HCT116 (cell line): ENCODE measurements at regions not wholly inside any gene's neighbourhood (a gene's known extent, or its start where the extent isn't known, plus 50 kb on each side); places are given as distances from the start of the nearest gene placed in this dataset.

Source experiments
- ATAC-seq: fragments of 200-7000 bp; cut with Tn5 transposase; 2 replicates; pipeline ENCODE4 v1.9.1; 2020; ENCODE audit warnings: mild to moderate bottlenecking, moderate library complexity
- BruUV-seq: library from RNA; stranded (reverse); fragments of 400-500 nt; replicated peaks from 2 replicates; lab custom pipeline; 2021; lab: Mats Ljungman, UMichigan
- CTCF ChIA-PET: fragments of 300-600 bp; sonication (Branson Sonifier 250); formaldehyde crosslinking; loops from one replicate; lab custom pipeline; 2021; ENCODE audit warnings: antibody characterized with exemption; lab: Charles Lee
- POLR2A ChIA-PET: fragments of 300-600, 350-600 bp; sonication (Branson Sonifier 250); formaldehyde crosslinking; loops from one replicate; lab custom pipeline; 2021; ENCODE audit warnings: antibody characterized with exemption; lab: Charles Lee
- RAD21 ChIA-PET, 2 experiments: fragments of 300-600 bp; sonication (Branson Sonifier 250); formaldehyde crosslinking; loops; one replicate each; lab custom pipeline; 2023; ENCODE audit warnings: low total read pairs in 2 of 2; ENCODE audit not compliant: uncharacterized antibody in 2 of 2, unreplicated experiment in 2 of 2, low non-redundant PET in 1 of 2; lab: Charles Lee
- DNase-seq: peaks from one replicate; pipeline ENCODE4 v3.0.0-alpha.2; 2010; ENCODE audit warnings: low read depth, low spot score
- H2AFZ ChIP-seq: fragments of 200-600 bp; shearing (Covaris generic), sonication (generic); 2 replicates; pipeline ENCODE4 v1.6.1; 2017; ENCODE audit warnings: low read depth, mixed run types, mixed read lengths, antibody characterized with exemption, low read length; ENCODE audit not compliant: poor library complexity, severe bottlenecking
- H3K27ac ChIP-seq: 2 replicates; pipeline ENCODE4 v1.5.1; 2012; ENCODE audit warnings: low read depth, low read length
- H3K27me3 ChIP-seq: fragments of 200-600 bp; sonication (generic); 2 replicates; pipeline ENCODE4 v1.6.1; 2016; ENCODE audit warnings: mixed run types, low read length, mixed read lengths; ENCODE audit not compliant: insufficient read depth
- H3K36me3 ChIP-seq, 2 experiments: fragments of 200-500 bp in 1 of 2; fragments of 200-600 bp in 1 of 2; sonication (Bioruptor generic) in 1 of 2; sonication (generic) in 1 of 2; 2 replicates each; pipeline versions ENCODE4 v1.5.1 to v1.6.1; 2014 to 2016; ENCODE audit warnings: low read length in 2 of 2, inconsistent platforms in 1 of 2, mixed read lengths in 1 of 2, mixed run types in 1 of 2; ENCODE audit not compliant: insufficient read depth in 2 of 2, control insufficient read depth in 1 of 2
- H3K4me1 ChIP-seq, 2 experiments: fragments of 200-600 bp in 1 of 2; sonication (generic) in 1 of 2; 2 replicates each; pipeline versions ENCODE4 v1.5.1 to v1.6.1; 2012 to 2017; ENCODE audit warnings: low read length in 2 of 2, inconsistent platforms in 1 of 2, mild to moderate bottlenecking in 1 of 2, mixed read lengths in 1 of 2, mixed run types in 1 of 2, moderate library complexity in 1 of 2; ENCODE audit not compliant: insufficient read depth in 2 of 2, control insufficient read depth in 1 of 2
- H3K4me2 ChIP-seq: fragments of 200-600 bp; sonication (generic); 2 replicates; pipeline ENCODE4 v1.6.1; 2017; ENCODE audit warnings: mixed run types, low read length, mixed read lengths
- H3K4me3 ChIP-seq, 2 experiments: fragments of 200-600 bp in 1 of 2; sonication (generic) in 1 of 2; replicated peaks in 1 of 2; 2 replicates each; pipeline ENCODE4 v1.5.1; 2011 to 2016; ENCODE audit warnings: low read length in 2 of 2, control low read depth in 1 of 2, low read depth in 1 of 2, mild to moderate bottlenecking in 1 of 2, mixed read lengths in 1 of 2, mixed run types in 1 of 2
- H3K79me2 ChIP-seq: fragments of 200-600 bp; sonication (generic); 2 replicates; pipeline ENCODE4 v1.6.1; 2017; ENCODE audit warnings: mild to moderate bottlenecking, mixed run types, low read length, moderate library complexity, mixed read lengths; ENCODE audit not compliant: insufficient read depth
- H3K9ac ChIP-seq: fragments of 200-600 bp; sonication (generic); 2 replicates; pipeline ENCODE4 v1.6.1; 2016; ENCODE audit warnings: low read length, mixed read lengths
- H3K9me2 ChIP-seq: fragments of 200-600 bp; sonication (generic), shearing (Covaris generic); 2 replicates; pipeline ENCODE4 v1.6.1; 2017; ENCODE audit warnings: mixed run types, mild to moderate bottlenecking, moderate library complexity; ENCODE audit not compliant: insufficient read depth
- H3K9me3 ChIP-seq, 2 experiments: fragments of 200-500 bp in 1 of 2; fragments of 200-600 bp in 1 of 2; sonication (Bioruptor generic) in 1 of 2; sonication (generic) in 1 of 2; 2 replicates each; pipeline ENCODE4 v1.6.1; 2014 to 2017; ENCODE audit warnings: low read length in 2 of 2, mixed read lengths in 2 of 2, inconsistent platforms in 1 of 2, low read depth in 1 of 2, mild to moderate bottlenecking in 1 of 2, mixed run types in 1 of 2, moderate library complexity in 1 of 2; ENCODE audit not compliant: control insufficient read depth in 1 of 2, insufficient read depth in 1 of 2
- H4K20me1 ChIP-seq: fragments of 200-600 bp; sonication (generic), shearing (Covaris generic); 2 replicates; pipeline ENCODE4 v1.6.1; 2017; ENCODE audit warnings: mixed run types, mild to moderate bottlenecking, moderate library complexity; ENCODE audit not compliant: insufficient read depth
- CBX3 ChIP-seq: IDR thresholded peaks from 2 replicates; pipeline ENCODE4 v1.6.1; 2012; ENCODE audit warnings: low read depth
- CEBPB ChIP-seq: IDR thresholded peaks from 2 replicates; pipeline ENCODE4 v1.6.1; 2012; ENCODE audit warnings: low read depth
- CTCF ChIP-seq, 3 experiments: fragments of 200-600 bp in 1 of 3; sonication (generic) in 1 of 3; IDR thresholded peaks in 2 of 3; conservative IDR thresholded peaks in 1 of 3; 2 replicates each; pipeline ENCODE4 v1.5.1; 2012 to 2017; ENCODE audit warnings: low read depth in 2 of 3, low read length in 2 of 3, antibody characterized with exemption in 1 of 3, borderline replicate concordance in 1 of 3, control low read depth in 1 of 3, mild to moderate bottlenecking in 1 of 3, mixed read lengths in 1 of 3, mixed run types in 1 of 3, moderate library complexity in 1 of 3; ENCODE audit not compliant: insufficient read depth in 1 of 3
- EGR1 ChIP-seq: IDR thresholded peaks from 2 replicates; pipeline ENCODE4 v1.6.1; 2012; ENCODE audit warnings: low read depth
- EZH2 ChIP-seq: fragments of 200-600 bp; sonication (generic); IDR thresholded peaks from 2 replicates; pipeline ENCODE4 v1.6.1; 2017; ENCODE audit warnings: antibody characterized with exemption, mixed run types
- EZH2phosphoT487 ChIP-seq: fragments of 200-600 bp; IDR thresholded peaks from 2 replicates; pipeline ENCODE4 v1.6.1; 2018; ENCODE audit warnings: antibody characterized with exemption, borderline replicate concordance
- MAX ChIP-seq: IDR thresholded peaks from 2 replicates; pipeline ENCODE4 v1.6.1; 2012
- REST ChIP-seq: IDR thresholded peaks from 2 replicates; pipeline ENCODE4 v1.6.1; 2012; ENCODE audit warnings: low read depth
- SRF ChIP-seq: IDR thresholded peaks from 2 replicates; pipeline ENCODE4 v1.6.1; 2012; ENCODE audit warnings: low read depth
- TCF7L2 ChIP-seq: IDR thresholded peaks from 2 replicates; pipeline ENCODE4 v1.7.0; 2011; ENCODE audit warnings: borderline replicate concordance, inconsistent platforms; ENCODE audit not compliant: insufficient read depth, insufficient read length; ENCODE audit errors: extremely low read depth
- YY1 ChIP-seq: IDR thresholded peaks from 2 replicates; pipeline ENCODE4 v1.6.1; 2011; ENCODE audit warnings: low read length, low read depth, moderate library complexity, mild to moderate bottlenecking; ENCODE audit not compliant: insufficient replicate concordance; ENCODE audit errors: extremely low read depth
- ZBTB33 ChIP-seq: IDR thresholded peaks from 2 replicates; pipeline ENCODE4 v1.6.1; 2011; ENCODE audit warnings: mild to moderate bottlenecking, low read length, moderate library complexity; ENCODE audit not compliant: insufficient replicate concordance; ENCODE audit errors: extremely low read depth
- ZFX ChIP-seq: fragments of 450-650 bp; IDR thresholded peaks from 2 replicates; pipeline ENCODE4 v1.6.1; 2017
- ZNF274 ChIP-seq: fragments of 200-500 bp; sonication (Bioruptor generic); IDR thresholded peaks from 2 replicates; pipeline ENCODE4 v1.6.1; 2014; ENCODE audit warnings: mild to moderate bottlenecking, low read depth, low read length, inconsistent platforms
- intact Hi-C: fragments of 100-400 bp; cut with micrococcal nuclease; formaldehyde crosslinking; loops from 2 replicates; pipeline ENCODE4 v1.10.0; 2022

GRCh38 chr3:96169111-96169766 lies 645.2 kb upstream of the EPHA6 start:
- no TSS peak for BruUV-seq
- no peak for ATAC-seq
- TF ChIP-seq CEBPB (no peak), ZNF274 (no peak), REST (no peak), MAX (no peak), EGR1 (no peak), ZFX (no peak), TCF7L2 (no peak), CBX3 (no peak), SRF (no peak), EZH2phosphoT487 (no peak), ZBTB33 (no peak), CTCF (IDR thresholded peaks at IDR 0.05 in 2 of 3, conservative IDR thresholded peaks at IDR 0.05 in 1 of 3; ENCODE audit: borderline replicate concordance in 1 of 3, insufficient read depth in 1 of 3, low read depth in 2 of 3, low read length in 2 of 3) (no peak), EZH2 (no peak), YY1 (no peak)
- RAD21 ChIA-PET: no interaction called here
- H3K4me1 ChIP-seq: no peaks in the 10 kb centered on the region
- H3K9me3 ChIP-seq: peaks cover under 1 to 24% of the 10 kb centered on the region in 2 experiments; a peak in 2 of 4 replicates
- no peaks in the 10 kb centered on the region for H4K20me1 ChIP-seq
- no peaks in the 10 kb centered on the region for H3K9me2 ChIP-seq
- no peak overlapping the region for H3K9ac ChIP-seq
- H3K4me3 ChIP-seq: no peak overlapping the region
- no peak overlapping the region for H3K4me2 ChIP-seq
- no peaks in the 10 kb centered on the region for H3K79me2 ChIP-seq
- H3K27ac ChIP-seq: no peak overlapping the region
- H3K27me3 ChIP-seq: no peaks in the 10 kb centered on the region
- POLR2A ChIA-PET: no interaction called here
- intact Hi-C loops: no loop called here
- no peaks in the 10 kb centered on the region for H3K36me3 ChIP-seq
- CTCF ChIA-PET: no interaction called here
- no peak overlapping the region for H2AFZ ChIP-seq
- no peak for DNase-seq
